Stimulated activated CD8-positive, alpha-beta memory T cell treated with anti-CD3 and anti-CD28 coated beads, Interleukin-7, amount 100 ng/mL, for 1 hour (primary cell): ENCODE measurements at regions not wholly inside any gene's neighbourhood (a gene's known extent, or its start where the extent isn't known, plus 50 kb on each side); places are given as distances from the start of the nearest gene placed in this dataset.

Experiments
- DNase-seq, 2 donors: peaks; one replicate each; pipeline ENCODE4 v3.0.0-alpha.2; 2020; ENCODE audit warnings: low read depth in 2 of 2

DNA sequence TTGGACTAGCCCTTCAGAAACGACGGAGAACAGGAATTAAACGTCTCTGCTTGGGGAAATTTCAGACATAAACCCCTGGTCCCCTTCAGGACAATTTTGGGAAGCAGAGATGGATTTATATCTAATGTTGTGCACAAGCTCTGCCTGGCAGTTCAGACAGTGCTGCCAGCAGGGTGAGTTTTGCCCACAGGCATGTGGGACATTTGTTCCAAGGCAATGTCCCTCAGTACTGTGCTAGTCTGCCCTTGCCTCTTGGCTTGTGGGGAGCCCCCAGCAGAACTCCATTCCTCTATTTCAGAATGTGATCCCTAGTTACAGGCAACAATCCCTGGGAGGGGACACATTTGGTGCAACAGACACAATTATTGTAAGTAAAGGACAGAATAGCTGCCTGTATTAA is 76.5 kb upstream of the GPR12 start:
- DNase-seq, result no peak

- no peak for DNase-seq
These were observed 76.0 kb upstream of the GPR12 start for GRCh38 chr13:26836626-26837025.

- no peak for DNase-seq
These were observed 74.1 kb upstream of the GPR12 start for GRCh38 chr13:26834646-26835045.

- DNase-seq, result no peak
These were observed 70.8 kb upstream of the GPR12 start for GRCh38 chr13:26831336-26831908.

GRCh38 chr13:26829716-26830115 is 69.1 kb upstream of the GPR12 start:
- DNase-seq, result no peak

DNA sequence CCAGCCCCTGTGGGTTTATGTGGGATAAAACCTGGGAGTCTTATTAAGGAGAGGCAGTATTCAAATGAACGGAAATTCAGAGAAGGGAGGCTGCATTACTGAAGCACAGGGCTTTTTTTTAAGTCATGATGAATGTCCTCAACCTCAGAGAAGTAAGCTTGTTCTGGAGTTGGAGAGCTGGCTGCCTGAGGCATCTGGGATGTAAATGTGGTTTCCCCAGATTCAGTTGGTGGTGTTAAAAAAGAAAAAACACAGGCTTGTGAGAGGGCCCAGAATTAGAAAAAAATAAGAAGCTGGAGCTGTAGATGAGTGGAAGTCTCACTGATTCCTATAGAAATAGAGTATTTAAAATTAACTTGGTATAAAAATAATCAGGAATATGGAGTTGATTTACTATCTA is 64.0 kb upstream of the GPR12 start:
- no peak for DNase-seq

DNA sequence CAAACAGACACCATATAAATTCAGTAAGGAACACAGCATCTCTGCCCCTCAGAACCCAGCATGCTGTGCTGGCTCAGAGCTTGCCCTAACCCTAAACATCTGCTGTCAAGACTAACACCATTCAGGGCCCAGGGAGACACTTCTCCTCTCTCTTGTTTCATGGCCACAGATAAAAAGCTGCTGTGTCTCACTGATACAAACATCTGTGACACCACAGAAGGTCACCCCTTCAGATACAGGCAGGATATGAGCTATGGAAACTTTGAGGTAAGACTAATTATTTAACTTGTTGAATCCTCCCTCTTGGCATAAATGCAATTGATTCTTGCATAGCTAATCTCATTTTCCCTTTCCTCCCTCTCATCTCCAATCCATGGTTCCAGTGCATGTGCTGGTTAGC is 61.6 kb upstream of the GPR12 start:
- no peak for DNase-seq

DNA sequence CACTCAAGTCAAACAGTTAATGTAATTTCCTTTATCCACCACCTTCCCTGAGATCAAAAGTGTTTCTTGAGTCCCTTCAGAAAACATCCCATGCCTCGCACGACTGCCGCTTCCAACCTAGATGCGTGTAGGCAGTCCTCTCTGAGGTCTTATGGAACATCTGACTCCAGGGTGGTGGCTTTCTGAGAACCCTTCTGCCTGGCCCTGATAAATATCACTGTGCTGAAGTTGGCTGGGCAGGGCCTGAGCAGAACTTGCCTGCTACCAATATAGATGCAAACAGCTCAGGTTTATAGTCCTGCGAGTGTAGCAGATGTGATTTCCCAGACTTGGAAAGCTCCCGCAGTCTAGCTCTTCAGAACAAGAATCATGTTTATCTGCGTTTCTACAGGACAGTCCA is 61.1 kb upstream of the GPR12 start:
- DNase-seq, result no peak

DNA sequence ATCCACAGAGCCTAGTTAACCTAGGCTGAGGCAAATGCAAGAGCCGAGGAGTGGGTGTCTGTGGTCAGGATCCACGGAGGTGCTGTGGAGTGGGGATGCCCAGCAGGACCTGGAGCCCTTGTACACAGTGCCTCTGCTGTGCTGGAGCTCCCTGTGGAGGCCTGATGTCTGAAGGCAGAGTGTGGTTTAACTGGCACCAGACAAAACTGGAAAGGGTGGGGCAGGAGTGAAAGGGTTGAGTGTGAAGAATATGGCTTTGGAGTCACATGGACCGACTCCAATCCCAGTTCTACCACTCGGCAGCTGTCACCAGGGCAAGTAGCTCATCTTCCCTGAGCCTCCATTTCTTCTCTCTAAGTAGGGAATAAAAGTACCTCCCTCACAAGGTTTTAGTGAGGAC is 60.3 kb upstream of the GPR12 start:
- DNase-seq, result no peak

GRCh38 chr13:26819046-26819445 is 58.5 kb upstream of the GPR12 start:
- no peak for DNase-seq

DNA sequence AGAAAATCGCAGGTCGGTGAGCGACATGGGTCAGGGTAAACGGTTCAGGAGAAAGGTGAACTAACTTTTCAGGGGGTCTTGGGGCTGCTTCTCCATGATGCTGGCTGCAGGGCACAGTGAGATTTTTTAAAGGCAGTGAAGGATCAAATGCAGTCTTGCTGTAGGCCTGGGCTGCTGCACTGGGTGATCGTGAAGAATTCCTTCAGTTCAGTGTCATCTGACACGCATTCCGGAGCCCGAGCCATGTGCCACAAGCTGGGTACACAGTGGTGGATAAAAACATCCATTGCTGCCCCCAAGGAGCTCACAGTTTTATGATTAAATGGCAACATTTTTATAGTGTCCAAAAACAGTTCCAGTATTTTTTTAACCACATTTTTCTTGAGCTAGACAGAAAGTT is 56.3 kb upstream of the GPR12 start:
- DNase-seq, result no peak

DNA sequence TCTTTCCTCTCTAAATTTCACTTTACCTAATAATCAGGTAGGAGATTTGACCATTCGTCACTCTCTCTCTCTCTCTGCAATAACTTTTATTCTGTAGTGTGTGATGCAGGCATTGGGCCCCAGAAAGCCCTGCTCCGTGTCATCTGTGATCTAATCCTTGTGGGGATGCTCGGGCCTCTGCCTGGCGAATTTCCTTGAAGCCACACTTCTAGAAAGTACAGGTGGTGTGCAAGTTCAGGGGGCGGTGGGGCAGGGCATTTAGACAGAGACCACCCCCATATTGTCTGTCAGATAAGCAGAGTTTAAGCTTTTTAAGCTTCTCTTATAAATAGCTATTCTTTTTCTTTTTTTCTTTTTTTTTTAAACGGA is 53.4 kb upstream of the GPR12 start:
- no peak for DNase-seq

DNA sequence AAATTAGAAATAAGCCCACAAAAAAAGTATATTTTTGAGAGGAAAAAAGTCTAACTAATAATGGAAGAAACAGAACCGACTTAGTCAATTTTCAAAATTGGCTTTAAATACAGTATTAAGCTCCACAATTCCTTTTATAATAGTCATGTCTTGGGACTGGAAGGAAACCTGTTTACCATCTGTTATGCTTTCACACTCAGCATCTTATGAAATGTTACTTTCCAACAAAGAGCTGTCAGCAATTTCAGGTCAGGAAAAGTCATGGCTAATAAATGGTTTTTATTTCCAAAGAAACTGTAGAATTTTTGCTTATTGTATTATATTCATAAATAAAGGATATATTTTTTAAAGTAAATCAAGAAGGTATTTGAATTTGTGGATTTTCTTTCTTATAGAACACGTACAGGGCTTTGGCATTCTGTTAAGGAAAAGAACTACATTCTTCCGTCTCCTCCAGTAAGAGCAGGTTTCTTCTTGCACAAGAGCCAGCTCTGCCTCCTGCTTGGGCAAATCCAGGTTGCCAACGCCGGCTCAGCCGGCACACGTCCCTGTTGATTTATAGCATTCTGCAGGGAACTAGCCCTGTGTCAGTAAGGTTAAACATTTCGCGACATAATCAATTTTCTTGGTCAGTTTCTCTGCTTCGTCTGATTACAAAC is 52.9 kb upstream of the GPR12 start:
- DNase-seq, result no peak

DNA sequence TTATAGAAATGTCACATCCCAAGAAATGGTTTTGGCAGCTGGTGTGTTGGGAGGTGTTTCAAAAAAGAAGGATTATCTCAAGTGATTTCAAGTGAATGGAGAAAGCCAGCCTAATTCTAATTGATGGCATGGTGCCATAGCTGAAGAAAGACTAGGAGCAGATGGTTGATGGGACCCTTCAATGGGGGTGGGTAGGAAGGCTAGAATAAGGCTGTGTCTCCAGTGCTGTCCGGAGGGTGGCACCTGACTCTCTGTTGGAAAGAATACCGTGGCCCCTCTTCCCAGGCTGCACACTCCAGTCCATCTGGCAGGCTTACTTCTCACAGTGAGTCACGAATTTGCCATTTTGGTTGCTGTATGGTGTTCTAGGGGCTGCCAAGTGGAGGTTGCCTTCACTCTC is 51.0 kb upstream of the GPR12 start:
- no peak for DNase-seq
